GM10266 (cell line): ENCODE measurements at regions not wholly inside any gene's neighbourhood (a gene's known extent, or its start where the extent isn't known, plus 50 kb on each side); places are given as distances from the start of the nearest gene placed in this dataset.

Source experiments
- DNase-seq: peaks from one replicate; pipeline ENCODE4 v3.0.0; 2012; ENCODE audit errors: extremely low spot score
- CTCF ChIP-seq: IDR thresholded peaks from 2 replicates; pipeline ENCODE4 v1.5.1; 2012; ENCODE audit warnings: mild to moderate bottlenecking, low read depth; ENCODE audit not compliant: control insufficient read depth, insufficient read depth; ENCODE audit errors: missing control alignments

GRCh38 chr12:92582893-92583292 is 119.9 kb upstream of the PLEKHG7 start:
- no peak for DNase-seq

GRCh38 chr12:92582475-92582874 is 120.3 kb upstream of the PLEKHG7 start:
- DNase-seq, result no peak
- TF ChIP-seq CTCF, result no peak

More at GRCh38 chr12:92582893-92583292, 119.9 kb upstream of the PLEKHG7 start:
- no peak for TF ChIP-seq CTCF

- no peak for TF ChIP-seq CTCF
- DNase-seq, result no peak
Measured at GRCh38 chr12:92581604-92582003, 121.2 kb upstream of the PLEKHG7 start.

- no peak for DNase-seq
- TF ChIP-seq CTCF, result no peak
Measured at GRCh38 chr12:92574911-92575570, 127.7 kb upstream of the PLEKHG7 start.

- TF ChIP-seq CTCF, result peak; percentile 33
- no peak for DNase-seq
Measured at GRCh38 chr12:92574051-92574783, 128.6 kb upstream of the PLEKHG7 start.

GRCh38 chr12:92573104-92573503 is 129.7 kb upstream of the PLEKHG7 start:
- DNase-seq, result no peak
- no peak for TF ChIP-seq CTCF
